Breast epithelium (tissue), 4 donors: ENCODE measurements at regions not wholly inside any gene's neighbourhood (a gene's known extent, or its start where the extent isn't known, plus 50 kb on each side); places are given as distances from the start of the nearest gene placed in this dataset.

Source experiments
- DNase-seq, 2 donors: peaks; one replicate each; pipeline ENCODE4 v3.0.0-alpha.2; 2019; ENCODE audit warnings: low spot score in 2 of 2
- H3K27ac ChIP-seq, 2 donors: fragments of 200-600 bp; sonication (generic) in 1 of 2; one replicate each; pipeline ENCODE4 v1.5.1; 2016 to 2019; ENCODE audit warnings: mild to moderate bottlenecking in 1 of 2
- H3K27me3 ChIP-seq, 2 donors: fragments of 200-600 bp; sonication (generic) in 1 of 2; one replicate each; pipeline versions ENCODE4 v1.5.1 to v1.6.0; 2017 to 2019; ENCODE audit warnings: control low read depth in 1 of 2, mild to moderate bottlenecking in 1 of 2
- H3K36me3 ChIP-seq: fragments of 200-600 bp; one replicate; pipeline ENCODE4 v1.5.1; 2019
- H3K4me1 ChIP-seq, 2 donors: fragments of 200-600 bp; sonication (generic); one replicate each; pipeline ENCODE4 v1.5.1; 2016 to 2019; ENCODE audit warnings: control low read depth in 1 of 2
- H3K4me3 ChIP-seq, 3 donors: fragments of 200-600 bp; sonication (generic); 1 replicate in 2 of 3; 2 replicates in 1 of 3; pipeline ENCODE4 v1.5.1; 2016 to 2019; ENCODE audit warnings: mild to moderate bottlenecking in 3 of 3, moderate library complexity in 2 of 3
- H3K9me3 ChIP-seq, 2 donors: fragments of 200-600 bp; sonication (generic) in 1 of 2; one replicate each; pipeline ENCODE4 v1.5.1; 2016 to 2019; ENCODE audit warnings: control low read depth in 1 of 2
- POLR2A ChIP-seq: fragments of 450-650 bp; IDR thresholded peaks from one replicate; pipeline ENCODE4 v1.6.1; 2016; ENCODE audit warnings: antibody characterized with exemption, mild to moderate bottlenecking, moderate library complexity
- POLR2AphosphoS5 ChIP-seq, 3 donors: sonication (generic); formaldehyde crosslinking; IDR thresholded peaks; one replicate each; pipeline ENCODE4 v1.6.1; 2017; ENCODE audit warnings: antibody characterized with exemption in 3 of 3
- intact Hi-C: fragments of 100-400 bp; cut with DNase I; formaldehyde crosslinking; loops from one replicate; pipeline ENCODE4 v1.15.1; 2023; ENCODE audit warnings: low total_unique reads
- TF ChIP-seq, protein P1 (sequence below), 3 donors: fragments of 450-650 bp; IDR thresholded peaks; one replicate each; pipeline ENCODE4 v1.5.1; 2016 to 2017; ENCODE audit warnings: antibody characterized with exemption in 3 of 3, mild to moderate bottlenecking in 3 of 3, moderate library complexity in 3 of 3

DNA sequence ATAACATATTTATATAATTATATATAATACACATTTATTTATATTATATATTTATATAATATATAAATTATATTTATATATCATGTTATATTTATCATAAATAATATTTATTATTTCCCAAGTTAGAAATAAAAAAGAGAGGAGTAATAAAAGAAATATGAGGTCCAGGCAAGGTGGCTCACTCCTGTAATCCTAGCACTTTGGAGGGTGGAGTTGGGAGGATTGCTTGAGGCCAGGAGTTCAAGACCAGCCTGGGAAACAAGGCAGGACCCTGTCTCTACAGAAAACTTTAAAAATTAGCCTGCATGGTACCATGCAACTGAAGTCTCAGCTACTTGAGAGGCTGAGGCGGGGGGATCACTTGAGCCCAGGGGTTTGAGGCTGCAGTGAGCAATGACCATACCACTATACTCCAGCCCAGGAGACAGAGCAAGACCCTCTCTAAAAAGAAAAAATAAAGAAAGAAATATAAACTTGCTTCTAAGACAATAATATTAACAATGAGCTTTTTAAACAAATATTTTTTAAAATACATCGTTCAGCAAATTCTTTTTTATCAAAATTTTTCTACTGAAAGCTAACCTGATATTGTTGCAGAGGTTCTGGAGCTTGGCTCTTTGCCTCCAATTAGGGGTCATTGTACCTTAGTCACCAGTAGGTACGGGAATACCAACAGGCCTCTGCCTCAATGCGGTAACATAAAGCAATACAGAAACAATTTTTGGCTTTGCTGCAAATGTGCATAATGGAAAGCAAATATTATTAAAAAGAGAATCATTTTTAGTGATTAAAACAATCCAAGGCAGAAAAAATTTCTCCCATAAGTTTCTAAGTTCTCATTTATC lies 290.0 kb downstream of the SETD4 start:
- TF ChIP-seq POLR2A (no peak), POLR2AphosphoS5 (IDR thresholded peaks at IDR 0.05) (no peak)
- TF ChIP-seq, protein P1, sequence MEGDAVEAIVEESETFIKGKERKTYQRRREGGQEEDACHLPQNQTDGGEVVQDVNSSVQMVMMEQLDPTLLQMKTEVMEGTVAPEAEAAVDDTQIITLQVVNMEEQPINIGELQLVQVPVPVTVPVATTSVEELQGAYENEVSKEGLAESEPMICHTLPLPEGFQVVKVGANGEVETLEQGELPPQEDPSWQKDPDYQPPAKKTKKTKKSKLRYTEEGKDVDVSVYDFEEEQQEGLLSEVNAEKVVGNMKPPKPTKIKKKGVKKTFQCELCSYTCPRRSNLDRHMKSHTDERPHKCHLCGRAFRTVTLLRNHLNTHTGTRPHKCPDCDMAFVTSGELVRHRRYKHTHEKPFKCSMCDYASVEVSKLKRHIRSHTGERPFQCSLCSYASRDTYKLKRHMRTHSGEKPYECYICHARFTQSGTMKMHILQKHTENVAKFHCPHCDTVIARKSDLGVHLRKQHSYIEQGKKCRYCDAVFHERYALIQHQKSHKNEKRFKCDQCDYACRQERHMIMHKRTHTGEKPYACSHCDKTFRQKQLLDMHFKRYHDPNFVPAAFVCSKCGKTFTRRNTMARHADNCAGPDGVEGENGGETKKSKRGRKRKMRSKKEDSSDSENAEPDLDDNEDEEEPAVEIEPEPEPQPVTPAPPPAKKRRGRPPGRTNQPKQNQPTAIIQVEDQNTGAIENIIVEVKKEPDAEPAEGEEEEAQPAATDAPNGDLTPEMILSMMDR (IDR thresholded peaks at IDR 0.05), result no peak
- Histone ChIP-seq H3K36me3 (no peaks in the 10 kb centered on the region), H3K4me3 (no peak overlapping the region), H3K4me1 (no peaks in the 10 kb centered on the region), H3K27ac (no peak overlapping the region), H3K9me3 (no peaks in the 10 kb centered on the region), H3K27me3 (no peaks in the 10 kb centered on the region)
- DNase-seq, result no peak
- intact Hi-C loops, result no loop called here

DNA sequence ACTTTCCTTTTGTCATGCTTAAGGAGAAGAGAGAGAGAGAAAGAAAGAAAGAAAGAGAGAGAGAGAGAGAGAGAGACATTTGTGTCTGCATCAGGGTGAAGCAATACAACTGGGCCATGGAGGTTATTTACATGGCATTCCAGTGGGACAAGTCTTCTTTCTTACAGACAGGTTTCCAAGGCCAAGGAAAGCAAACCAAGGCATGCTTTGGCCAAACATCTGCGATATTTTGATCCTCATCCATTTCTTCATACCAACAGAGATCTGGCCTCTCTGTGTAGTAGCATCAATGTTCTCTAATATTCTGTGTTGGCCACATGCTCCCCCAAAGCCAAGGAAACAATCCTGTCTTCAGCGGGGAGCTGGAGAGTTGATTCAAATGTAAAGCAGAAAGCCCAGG lies 292.1 kb downstream of the SETD4 start:
- Histone ChIP-seq H3K27me3 (no peaks in the 10 kb centered on the region), H3K9me3 (no peaks in the 10 kb centered on the region), H3K27ac (no peak overlapping the region), H3K36me3 (no peaks in the 10 kb centered on the region), H3K4me1 (no peaks in the 10 kb centered on the region), H3K4me3 (no peak overlapping the region)
- TF ChIP-seq, protein P1 (IDR thresholded peaks at IDR 0.05), result no peak
- TF ChIP-seq POLR2AphosphoS5 (IDR thresholded peaks at IDR 0.05) (no peak), POLR2A (no peak)
- DNase-seq, result no peak
- intact Hi-C loops, result no loop called here

DNA sequence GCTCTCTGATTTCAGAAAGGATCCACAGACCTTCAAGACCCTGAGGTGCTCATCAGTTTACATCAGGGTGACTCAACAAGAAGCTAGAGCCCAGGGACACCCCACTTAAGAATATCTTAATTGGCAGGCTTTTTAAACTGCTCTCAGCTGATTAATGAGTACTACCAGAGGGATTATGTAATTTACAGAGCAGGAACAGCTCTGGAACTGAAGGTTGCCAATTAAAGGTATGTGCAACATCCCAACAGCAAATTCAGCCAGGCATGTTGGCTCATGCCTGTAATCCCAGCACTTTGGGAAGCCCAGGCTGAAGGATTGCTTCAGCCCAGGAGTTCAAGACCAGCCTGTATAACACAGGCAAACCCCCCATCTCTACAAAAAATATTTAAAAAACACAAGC lies 295.7 kb downstream of the SETD4 start:
- no peak overlapping the region for H3K27ac ChIP-seq
- no peaks in the 10 kb centered on the region for H3K36me3 ChIP-seq
- intact Hi-C loops, result no loop called here
- no peaks in the 10 kb centered on the region for H3K4me1 ChIP-seq
- no peak for DNase-seq
- no peaks in the 10 kb centered on the region for H3K27me3 ChIP-seq
- TF ChIP-seq, protein P1 (IDR thresholded peaks at IDR 0.05), result no peak
- no peak for TF ChIP-seq POLR2A
- TF ChIP-seq POLR2AphosphoS5 (IDR thresholded peaks at IDR 0.05), result no peak
- no peak overlapping the region for H3K4me3 ChIP-seq
- H3K9me3 ChIP-seq, result no peaks in the 10 kb centered on the region

DNA sequence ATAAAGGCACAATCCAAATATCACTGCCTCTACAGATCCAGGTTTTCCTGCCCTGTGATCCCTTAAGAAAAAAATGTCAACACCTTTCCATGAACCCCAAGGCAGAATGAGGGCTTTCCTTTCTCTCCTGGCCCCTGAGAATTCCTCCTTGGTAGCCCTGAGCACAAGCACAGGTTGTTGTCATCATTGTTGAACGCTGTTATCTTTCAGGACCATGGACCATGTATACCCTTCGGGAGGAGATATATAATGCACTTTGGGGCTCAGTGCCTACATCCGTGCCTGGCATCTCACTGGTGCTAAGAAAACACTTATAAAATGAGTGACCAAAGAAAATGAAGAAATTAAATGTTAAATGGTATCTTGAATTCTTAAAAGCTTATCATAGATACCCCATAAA lies 296.2 kb downstream of the SETD4 start:
- no peak overlapping the region for H3K27ac ChIP-seq
- H3K27me3 ChIP-seq, result no peaks in the 10 kb centered on the region
- no peak overlapping the region for H3K4me3 ChIP-seq
- intact Hi-C loops, result no loop called here
- no peaks in the 10 kb centered on the region for H3K9me3 ChIP-seq
- no peaks in the 10 kb centered on the region for H3K4me1 ChIP-seq
- no peak for DNase-seq
- no peaks in the 10 kb centered on the region for H3K36me3 ChIP-seq
- TF ChIP-seq, protein P1 (IDR thresholded peaks at IDR 0.05), result no peak
- TF ChIP-seq POLR2AphosphoS5 (IDR thresholded peaks at IDR 0.05) (no peak), POLR2A (no peak)

DNA sequence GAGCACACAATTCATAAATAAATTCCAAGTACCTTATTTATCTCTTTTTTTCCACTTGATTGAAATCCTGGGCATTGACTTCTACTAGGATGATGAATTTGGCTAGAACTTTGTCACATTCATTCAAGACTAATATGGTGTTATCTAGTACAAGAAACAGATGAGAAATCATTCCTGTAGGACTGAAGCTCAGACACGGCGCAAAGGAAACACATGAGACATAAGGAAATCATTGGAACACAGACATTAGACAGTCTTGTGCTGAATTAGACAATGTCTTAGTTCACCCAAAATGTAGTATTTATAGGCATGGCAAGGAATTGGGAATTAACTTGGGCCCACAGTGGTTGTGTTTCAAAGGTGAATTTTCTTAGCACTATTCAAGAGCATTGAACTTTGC lies 305.7 kb downstream of the SETD4 start:
- Histone ChIP-seq H3K4me3 (no peak overlapping the region), H3K4me1 (no peaks in the 10 kb centered on the region), H3K36me3 (no peaks in the 10 kb centered on the region), H3K27ac (no peak overlapping the region), H3K9me3 (no peaks in the 10 kb centered on the region), H3K27me3 (no peaks in the 10 kb centered on the region)
- TF ChIP-seq, protein P1 (IDR thresholded peaks at IDR 0.05), result no peak
- TF ChIP-seq POLR2A (no peak), POLR2AphosphoS5 (IDR thresholded peaks at IDR 0.05) (no peak)
- no peak for DNase-seq
- intact Hi-C loops, result no loop called here
